ENCODE measurements at regions not wholly inside any gene's neighbourhood (a gene's known extent, or its start where the extent isn't known, plus 50 kb on each side); places are given as distances from the start of the nearest gene placed in this dataset.

DNA sequence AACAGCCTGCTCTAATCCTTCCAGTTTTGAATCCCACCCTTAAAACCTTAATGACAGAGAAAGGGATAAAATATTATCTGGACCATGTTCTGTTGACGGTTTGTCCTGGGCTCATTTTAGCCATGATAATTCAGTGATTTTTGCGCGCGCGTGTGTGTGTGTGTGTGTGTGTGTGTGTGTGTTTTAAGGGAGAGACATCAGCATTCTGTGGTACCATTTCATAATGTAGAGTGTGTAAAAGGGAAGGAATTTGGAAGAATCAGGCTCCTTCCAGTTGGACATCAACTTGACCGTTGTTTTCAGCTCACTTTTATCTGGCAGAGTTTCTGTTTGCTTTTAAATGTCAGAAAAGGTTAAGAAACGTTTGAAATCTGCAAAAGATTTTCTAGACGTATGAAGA is 535.5 kb downstream of the TNS1 start:
- TF ChIP-seq, protein P1, sequence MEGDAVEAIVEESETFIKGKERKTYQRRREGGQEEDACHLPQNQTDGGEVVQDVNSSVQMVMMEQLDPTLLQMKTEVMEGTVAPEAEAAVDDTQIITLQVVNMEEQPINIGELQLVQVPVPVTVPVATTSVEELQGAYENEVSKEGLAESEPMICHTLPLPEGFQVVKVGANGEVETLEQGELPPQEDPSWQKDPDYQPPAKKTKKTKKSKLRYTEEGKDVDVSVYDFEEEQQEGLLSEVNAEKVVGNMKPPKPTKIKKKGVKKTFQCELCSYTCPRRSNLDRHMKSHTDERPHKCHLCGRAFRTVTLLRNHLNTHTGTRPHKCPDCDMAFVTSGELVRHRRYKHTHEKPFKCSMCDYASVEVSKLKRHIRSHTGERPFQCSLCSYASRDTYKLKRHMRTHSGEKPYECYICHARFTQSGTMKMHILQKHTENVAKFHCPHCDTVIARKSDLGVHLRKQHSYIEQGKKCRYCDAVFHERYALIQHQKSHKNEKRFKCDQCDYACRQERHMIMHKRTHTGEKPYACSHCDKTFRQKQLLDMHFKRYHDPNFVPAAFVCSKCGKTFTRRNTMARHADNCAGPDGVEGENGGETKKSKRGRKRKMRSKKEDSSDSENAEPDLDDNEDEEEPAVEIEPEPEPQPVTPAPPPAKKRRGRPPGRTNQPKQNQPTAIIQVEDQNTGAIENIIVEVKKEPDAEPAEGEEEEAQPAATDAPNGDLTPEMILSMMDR (optimal IDR thresholded peaks at IDR 0.05 in 1 of 3, IDR thresholded peaks at IDR 0.05 in 1 of 3, conservative IDR thresholded peaks at IDR 0.05 in 1 of 3; ENCODE audit: extremely low read depth in 1 of 3, insufficient read depth in 2 of 3, low read length in 3 of 3): no peak
- no peak for TF ChIP-seq EZH2 (IDR thresholded peaks at IDR 0.05; ENCODE audit: low read length)

Data from keratinocyte (primary cell).